Amygdala (tissue), 56 donors: ENCODE measurements at regions not wholly inside any gene's neighbourhood (a gene's known extent, or its start where the extent isn't known, plus 50 kb on each side); places are given as distances from the start of the nearest gene placed in this dataset.

ENCODE experiments used
- DNase-seq, 56 donors: peaks; one replicate each; lab custom pipeline; 2025; lab: John Stamatoyannopoulos, UW

DNA sequence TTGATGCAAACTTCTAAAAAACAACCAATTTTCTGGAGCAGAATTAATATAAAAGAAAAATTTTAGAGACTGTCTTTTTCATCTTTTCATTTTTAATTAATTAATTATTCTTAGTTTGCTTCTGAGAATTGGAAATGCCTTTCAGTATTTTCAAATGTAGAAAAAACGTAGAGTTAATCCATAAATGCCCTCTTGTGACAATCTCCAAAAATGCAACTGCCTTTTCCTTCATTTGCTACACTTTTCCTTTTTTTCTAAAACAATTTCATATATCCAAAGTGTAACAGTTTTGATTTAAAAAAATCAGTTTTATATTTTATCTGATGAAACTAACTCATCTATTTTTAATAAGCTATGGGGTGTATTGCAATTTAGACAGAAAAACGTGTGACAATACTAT, 409.3 kb downstream of the PRKD1 start:
- no peak for DNase-seq

DNA sequence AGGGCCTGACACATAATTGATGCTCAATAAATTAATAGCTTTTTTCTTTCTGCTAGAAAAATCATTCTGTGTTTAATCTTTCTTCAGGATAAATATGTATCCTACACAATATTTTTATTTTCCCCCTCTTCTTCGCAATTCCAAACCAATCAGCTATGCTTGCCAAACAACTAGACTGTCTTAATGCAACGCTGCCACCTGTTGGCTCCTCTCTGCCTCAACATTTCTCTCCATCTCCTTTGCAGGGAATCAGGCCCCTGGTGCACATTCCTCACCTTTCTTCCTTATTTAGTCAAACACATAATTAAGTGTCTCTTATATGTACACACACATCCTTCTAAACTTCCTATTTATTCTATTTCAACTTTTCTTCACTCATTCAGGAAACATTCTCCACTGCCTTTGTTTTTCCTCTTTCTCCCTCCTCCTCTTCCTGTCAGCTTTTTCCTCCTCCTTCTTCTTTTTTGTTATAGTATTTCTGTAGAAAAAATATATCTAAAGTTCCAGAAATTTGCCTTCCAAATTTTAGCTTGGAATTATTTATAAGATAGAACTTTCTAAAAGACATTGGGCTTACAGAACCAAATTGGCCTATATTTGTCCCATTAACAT, 406.0 kb downstream of the PRKD1 start:
- no peak for DNase-seq
